HG03135 (cell line): ENCODE measurements at regions not wholly inside any gene's neighbourhood (a gene's known extent, or its start where the extent isn't known, plus 50 kb on each side); places are given as distances from the start of the nearest gene placed in this dataset.

Experiments
- ATAC-seq: cut with Tn5 transposase; IDR thresholded peaks from one replicate; pipeline ENCODE4 v1.9.1; 2021; ENCODE audit warnings: mild to moderate bottlenecking, moderate library complexity; ENCODE audit not compliant: unreplicated experiment

GRCh38 chr2:34666821-34667220 lies 1067.7 kb upstream of the FAM98A start:
- no peak for ATAC-seq

GRCh38 chr2:34664266-34664665 lies 1065.2 kb upstream of the FAM98A start:
- ATAC-seq = no peak

GRCh38 chr2:34663314-34663713 lies 1064.2 kb upstream of the FAM98A start:
- no peak for ATAC-seq

GRCh38 chr2:34660741-34661140 lies 1061.6 kb upstream of the FAM98A start:
- no peak for ATAC-seq

- peak; percentile 85 for ATAC-seq
These were observed 1057.5 kb upstream of the FAM98A start for GRCh38 chr2:34656632-34657031.

- ATAC-seq = no peak
These were observed 1053.5 kb upstream of the FAM98A start for GRCh38 chr2:34652636-34653035.

- ATAC-seq = no peak
These were observed 1047.8 kb upstream of the FAM98A start for GRCh38 chr2:34646901-34647300.

- no peak for ATAC-seq
These were observed 1033.2 kb upstream of the FAM98A start for GRCh38 chr2:34632327-34632726.

GRCh38 chr2:34627003-34627402 lies 1027.9 kb upstream of the FAM98A start:
- ATAC-seq = no peak

- no peak for ATAC-seq
These were observed 1005.1 kb upstream of the FAM98A start for GRCh38 chr2:34604164-34604563.

GRCh38 chr2:34602262-34602661 lies 1003.2 kb upstream of the FAM98A start:
- ATAC-seq = no peak

GRCh38 chr2:34601561-34601960 lies 1002.5 kb upstream of the FAM98A start:
- ATAC-seq = no peak

GRCh38 chr2:34578641-34579040 lies 979.5 kb upstream of the FAM98A start:
- no peak for ATAC-seq

GRCh38 chr2:34570266-34570872 lies 971.3 kb upstream of the FAM98A start:
- ATAC-seq = no peak

- no peak for ATAC-seq
These were observed 968.0 kb upstream of the FAM98A start for GRCh38 chr2:34567128-34567527.

- ATAC-seq = no peak
These were observed 953.2 kb upstream of the FAM98A start for GRCh38 chr2:34552337-34552736.

GRCh38 chr2:34549710-34550345 lies 950.7 kb upstream of the FAM98A start:
- no peak for ATAC-seq

GRCh38 chr2:34547900-34548299 lies 948.8 kb upstream of the FAM98A start:
- ATAC-seq = no peak

- ATAC-seq = no peak
These were observed 948.2 kb upstream of the FAM98A start for GRCh38 chr2:34547340-34547739.

- ATAC-seq = no peak
These were observed 946.5 kb upstream of the FAM98A start for GRCh38 chr2:34545486-34546136.

GRCh38 chr2:34534761-34535160 lies 935.7 kb upstream of the FAM98A start:
- ATAC-seq = no peak

GRCh38 chr2:34534341-34534740 lies 935.2 kb upstream of the FAM98A start:
- ATAC-seq = no peak
